ENCODE measurements at regions not wholly inside any gene's neighbourhood (a gene's known extent, or its start where the extent isn't known, plus 50 kb on each side); places are given as distances from the start of the nearest gene placed in this dataset.

- Histone ChIP-seq H3K4me1 (no peaks in the 10 kb centered on the region), H3K27me3 (no peaks in the 10 kb centered on the region), H3K9me3 (no peaks in the 10 kb centered on the region), H3K4me3 (ENCODE audit: low read depth, low read length) (no peak overlapping the region), H3K36me3 (no peaks in the 10 kb centered on the region)
- DNase-seq = no peak
- no peak for TF ChIP-seq CTCF (IDR thresholded peaks at IDR 0.05; ENCODE audit: low read depth, low read length)
These were observed 262.6 kb downstream of the EN1 start for GRCh38 chr2:118584877-118585276.

- no peak for DNase-seq
- H3K36me3 ChIP-seq = no peaks in the 10 kb centered on the region
- H3K4me1 ChIP-seq = no peaks in the 10 kb centered on the region
- no peaks in the 10 kb centered on the region for H3K9me3 ChIP-seq
- no peak for TF ChIP-seq CTCF (IDR thresholded peaks at IDR 0.05; ENCODE audit: low read depth, low read length)
- no peaks in the 10 kb centered on the region for H3K27me3 ChIP-seq
- no peak overlapping the region for H3K4me3 ChIP-seq (ENCODE audit: low read depth, low read length)
These were observed 263.2 kb downstream of the EN1 start for GRCh38 chr2:118584062-118584749.

GRCh38 chr2:118582058-118582457 is 265.4 kb downstream of the EN1 start:
- no peak for TF ChIP-seq CTCF (IDR thresholded peaks at IDR 0.05; ENCODE audit: low read depth, low read length)
- no peaks in the 10 kb centered on the region for H3K36me3 ChIP-seq
- no peak overlapping the region for H3K4me3 ChIP-seq (ENCODE audit: low read depth, low read length)

GRCh38 chr2:118580651-118581050 is 266.8 kb downstream of the EN1 start:
- DNase-seq = no peak

More at GRCh38 chr2:118582058-118582457, 265.4 kb downstream of the EN1 start:
- H3K4me1 ChIP-seq = no peaks in the 10 kb centered on the region
- no peak for DNase-seq
- no peaks in the 10 kb centered on the region for H3K27me3 ChIP-seq
- no peaks in the 10 kb centered on the region for H3K9me3 ChIP-seq

GRCh38 chr2:118580107-118580506 is 267.3 kb downstream of the EN1 start:
- no peak for TF ChIP-seq CTCF (IDR thresholded peaks at IDR 0.05; ENCODE audit: low read depth, low read length)
- Histone ChIP-seq H3K9me3 (no peaks in the 10 kb centered on the region), H3K27me3 (no peaks in the 10 kb centered on the region), H3K4me3 (ENCODE audit: low read depth, low read length) (no peak overlapping the region), H3K4me1 (no peaks in the 10 kb centered on the region), H3K36me3 (no peaks in the 10 kb centered on the region)
- no peak for DNase-seq

More at GRCh38 chr2:118580651-118581050, 266.8 kb downstream of the EN1 start:
- Histone ChIP-seq H3K4me1 (no peaks in the 10 kb centered on the region), H3K9me3 (no peaks in the 10 kb centered on the region), H3K36me3 (no peaks in the 10 kb centered on the region), H3K27me3 (no peaks in the 10 kb centered on the region), H3K4me3 (ENCODE audit: low read depth, low read length) (no peak overlapping the region)
- TF ChIP-seq CTCF (IDR thresholded peaks at IDR 0.05; ENCODE audit: low read depth, low read length) = no peak

GRCh38 chr2:118577202-118577601 is 270.2 kb downstream of the EN1 start:
- DNase-seq = no peak
- no peak for TF ChIP-seq CTCF (IDR thresholded peaks at IDR 0.05; ENCODE audit: low read depth, low read length)
- H3K36me3 ChIP-seq = no peaks in the 10 kb centered on the region
- H3K9me3 ChIP-seq = no peaks in the 10 kb centered on the region
- no peaks in the 10 kb centered on the region for H3K27me3 ChIP-seq
- H3K4me3 ChIP-seq (ENCODE audit: low read depth, low read length) = no peak overlapping the region
- H3K4me1 ChIP-seq = no peaks in the 10 kb centered on the region

All from BE2C (cell line).